ENCODE measurements at regions not wholly inside any gene's neighbourhood (a gene's known extent, or its start where the extent isn't known, plus 50 kb on each side); places are given as distances from the start of the nearest gene placed in this dataset.

DNA sequence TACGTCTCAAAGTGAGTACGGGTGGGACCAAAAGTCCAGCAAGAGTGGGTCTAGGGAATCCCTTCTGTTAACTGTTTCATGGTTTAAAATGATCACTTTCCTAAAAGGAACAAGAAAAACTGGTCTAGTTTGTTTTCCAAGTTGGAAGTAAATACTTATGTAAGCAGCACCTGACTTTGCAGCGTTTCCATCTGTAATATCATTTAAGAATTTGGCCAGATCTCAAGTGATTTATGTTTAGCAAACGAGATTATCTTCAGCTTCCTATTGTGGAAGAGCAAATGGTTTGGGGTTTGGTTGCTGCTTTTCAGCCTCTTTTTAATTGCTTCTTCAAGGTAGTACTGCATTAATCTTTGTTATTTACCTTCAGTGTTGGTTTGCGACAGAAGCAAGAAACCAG, 50.4 kb downstream of the FHIP1A start:
- no peaks in the 10 kb centered on the region for H3K9me3 Mint-ChIP-seq (ENCODE audit: insufficient read depth)
- ATAC-seq (no peak), DNase-seq (no peak)
- H3K36me3 Mint-ChIP-seq (ENCODE audit: low read depth) = no peaks in the 10 kb centered on the region
- no peak overlapping the region for H3K4me3 Mint-ChIP-seq
- POLR2A ChIA-PET = no interaction called here
- CTCF ChIA-PET = no interaction called here
- peaks cover 15% of the 10 kb centered on the region for H3K27me3 Mint-ChIP-seq (ENCODE audit: low read depth)
- no peaks in the 10 kb centered on the region for H3K4me1 Mint-ChIP-seq (ENCODE audit: low read depth)
- H3K27ac Mint-ChIP-seq = no peak overlapping the region

DNA sequence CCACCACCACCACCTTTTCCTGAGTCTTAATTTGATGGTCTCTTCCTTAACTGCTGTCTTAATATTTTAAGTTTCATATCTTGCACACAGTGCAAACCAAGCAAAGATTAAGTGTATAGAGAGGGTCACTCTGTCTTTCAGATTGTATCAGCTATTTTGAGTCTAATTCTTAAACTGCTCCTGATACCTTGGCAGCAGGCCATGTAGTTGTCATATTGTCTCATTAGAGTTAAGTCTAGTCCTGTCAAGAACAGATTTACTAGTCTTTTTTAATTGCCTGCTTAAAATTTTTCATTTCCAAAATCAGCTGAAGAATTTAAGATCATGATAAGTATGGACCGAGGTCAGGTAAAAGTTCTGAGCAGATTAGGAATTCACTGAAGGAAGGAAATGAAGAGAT, 51.5 kb downstream of the FHIP1A start:
- Mint-ChIP-seq H3K27me3 (ENCODE audit: low read depth) (peaks cover 11% of the 10 kb centered on the region), H3K36me3 (ENCODE audit: low read depth) (no peaks in the 10 kb centered on the region), H3K27ac (no peak overlapping the region), H3K4me1 (ENCODE audit: low read depth) (no peaks in the 10 kb centered on the region), H3K4me3 (no peak overlapping the region), H3K9me3 (ENCODE audit: insufficient read depth) (no peaks in the 10 kb centered on the region)
- ChIA-PET POLR2A (no interaction called here), CTCF (no interaction called here)
- DNase-seq = no peak
- ATAC-seq = no peak

DNA sequence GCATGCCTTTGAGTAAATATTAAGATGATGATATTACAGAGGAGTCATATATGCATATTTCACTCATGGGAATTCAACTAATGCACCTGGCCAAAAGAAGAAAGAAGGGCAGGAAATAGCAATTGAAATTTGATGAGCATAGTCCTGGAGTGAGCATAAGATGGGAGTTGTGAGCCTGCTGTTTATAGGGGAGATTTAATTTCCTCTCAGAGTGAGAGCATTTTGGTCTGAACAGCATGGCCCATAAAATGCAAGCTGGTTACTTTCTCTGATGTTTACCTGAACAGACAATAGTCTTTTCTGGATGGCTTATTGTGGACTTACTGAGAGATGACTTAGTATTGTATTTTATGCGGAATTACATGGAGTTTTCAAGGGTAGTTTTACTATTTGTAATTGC, 53.6 kb downstream of the FHIP1A start:
- ATAC-seq (no peak), DNase-seq (no peak)
- CTCF ChIA-PET = no interaction called here
- H3K4me3 Mint-ChIP-seq = no peak overlapping the region
- H3K27ac Mint-ChIP-seq = no peak overlapping the region
- no peaks in the 10 kb centered on the region for H3K36me3 Mint-ChIP-seq (ENCODE audit: low read depth)
- H3K9me3 Mint-ChIP-seq (ENCODE audit: insufficient read depth) = no peaks in the 10 kb centered on the region
- H3K27me3 Mint-ChIP-seq (ENCODE audit: low read depth) = peaks cover 7% of the 10 kb centered on the region
- POLR2A ChIA-PET = no interaction called here
- H3K4me1 Mint-ChIP-seq (ENCODE audit: low read depth) = no peaks in the 10 kb centered on the region

- Mint-ChIP-seq H3K36me3 (ENCODE audit: low read depth) (no peaks in the 10 kb centered on the region), H3K4me1 (ENCODE audit: low read depth) (no peaks in the 10 kb centered on the region), H3K9me3 (ENCODE audit: insufficient read depth) (no peaks in the 10 kb centered on the region), H3K4me3 (no peak overlapping the region), H3K27ac (no peak overlapping the region), H3K27me3 (ENCODE audit: low read depth) (peaks cover 11% of the 10 kb centered on the region)
- no peak for DNase-seq
- ChIA-PET POLR2A (no interaction called here), CTCF (no interaction called here)
- no peak for ATAC-seq
Measured at GRCh38 chr4:151468715-151469696, 60.0 kb downstream of the FHIP1A start.

- peaks cover 11% of the 10 kb centered on the region for H3K27me3 Mint-ChIP-seq (ENCODE audit: low read depth)
- POLR2A ChIA-PET = no interaction called here
- CTCF ChIA-PET = no interaction called here
- no peak overlapping the region for H3K27ac Mint-ChIP-seq
- no peak overlapping the region for H3K4me3 Mint-ChIP-seq
- DNase-seq (no peak), ATAC-seq (no peak)
- H3K9me3 Mint-ChIP-seq (ENCODE audit: insufficient read depth) = no peaks in the 10 kb centered on the region
- no peaks in the 10 kb centered on the region for H3K36me3 Mint-ChIP-seq (ENCODE audit: low read depth)
- H3K4me1 Mint-ChIP-seq (ENCODE audit: low read depth) = no peaks in the 10 kb centered on the region
Measured at GRCh38 chr4:151469970-151470369, 61.0 kb downstream of the FHIP1A start.

DNA sequence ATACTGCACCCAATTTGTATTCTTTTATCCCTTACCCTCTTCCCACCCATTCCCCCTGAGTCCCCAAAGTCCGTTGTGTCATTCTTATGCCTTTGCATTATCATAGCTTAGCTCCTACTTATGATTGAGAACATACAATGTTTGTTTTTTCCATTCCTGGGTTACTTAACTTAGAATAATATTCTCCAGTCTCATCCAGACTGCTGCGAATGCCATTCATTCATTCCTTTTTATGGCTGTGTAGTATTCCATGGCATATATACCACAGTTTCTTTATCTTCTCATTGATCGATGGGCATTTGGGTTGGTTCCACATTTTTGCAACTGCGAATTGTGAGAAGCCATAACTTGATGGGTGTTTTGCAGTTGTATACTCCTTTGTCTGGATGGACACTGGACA, 62.8 kb downstream of the FHIP1A start:
- H3K27ac Mint-ChIP-seq = no peak overlapping the region
- H3K4me3 Mint-ChIP-seq = no peak overlapping the region
- DNase-seq (no peak), ATAC-seq (no peak)
- no peaks in the 10 kb centered on the region for H3K9me3 Mint-ChIP-seq (ENCODE audit: insufficient read depth)
- ChIA-PET POLR2A (no interaction called here), CTCF (no interaction called here)
- no peaks in the 10 kb centered on the region for H3K36me3 Mint-ChIP-seq (ENCODE audit: low read depth)
- H3K4me1 Mint-ChIP-seq (ENCODE audit: low read depth) = no peaks in the 10 kb centered on the region
- peaks cover 14% of the 10 kb centered on the region for H3K27me3 Mint-ChIP-seq (ENCODE audit: low read depth)

GRCh38 chr4:151472297-151472696, 63.3 kb downstream of the FHIP1A start:
- peaks cover 14% of the 10 kb centered on the region for H3K27me3 Mint-ChIP-seq (ENCODE audit: low read depth)
- H3K4me1 Mint-ChIP-seq (ENCODE audit: low read depth) = no peaks in the 10 kb centered on the region
- DNase-seq (no peak), ATAC-seq (no peak)
- POLR2A ChIA-PET = no interaction called here
- H3K27ac Mint-ChIP-seq = no peak overlapping the region
- no peak overlapping the region for H3K4me3 Mint-ChIP-seq
- H3K9me3 Mint-ChIP-seq (ENCODE audit: insufficient read depth) = no peaks in the 10 kb centered on the region
- CTCF ChIA-PET = no interaction called here
- H3K36me3 Mint-ChIP-seq (ENCODE audit: low read depth) = no peaks in the 10 kb centered on the region

- no peaks in the 10 kb centered on the region for H3K4me1 Mint-ChIP-seq (ENCODE audit: low read depth)
- H3K27ac Mint-ChIP-seq = no peak overlapping the region
- H3K27me3 Mint-ChIP-seq (ENCODE audit: low read depth) = peaks cover 14% of the 10 kb centered on the region
- H3K4me3 Mint-ChIP-seq = no peak overlapping the region
- DNase-seq = no peak
- no peaks in the 10 kb centered on the region for H3K9me3 Mint-ChIP-seq (ENCODE audit: insufficient read depth)
- ATAC-seq = no peak
- no peaks in the 10 kb centered on the region for H3K36me3 Mint-ChIP-seq (ENCODE audit: low read depth)
- ChIA-PET CTCF (no interaction called here), POLR2A (no interaction called here)
Measured at GRCh38 chr4:151472711-151473110, 63.7 kb downstream of the FHIP1A start.

DNA sequence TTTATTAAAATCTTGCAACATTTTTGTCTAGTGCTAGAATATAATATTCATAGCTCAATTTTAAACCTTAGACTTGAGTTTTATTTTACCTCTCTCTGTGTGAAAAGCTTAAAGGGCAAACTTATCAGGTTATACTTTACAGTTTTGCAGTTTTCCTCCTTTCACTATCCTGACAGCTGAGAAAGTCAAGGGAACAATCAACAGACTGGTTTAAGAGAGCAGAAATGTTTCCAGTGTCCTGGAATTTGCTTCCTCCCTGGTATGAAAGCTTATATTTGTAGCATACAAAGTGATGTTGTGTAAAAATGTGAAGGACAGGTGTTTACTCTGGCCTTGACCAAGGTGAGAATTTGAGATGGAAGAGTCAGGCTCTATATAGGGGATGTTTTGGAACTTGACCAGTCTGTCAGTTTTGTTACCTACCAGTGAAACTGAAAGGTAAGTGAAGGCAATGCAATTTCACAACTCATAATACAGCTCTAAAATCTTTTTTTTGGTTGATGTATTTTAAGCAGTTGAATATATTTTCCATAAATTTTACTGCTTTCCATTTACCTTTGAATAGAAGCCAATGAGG, 64.6 kb downstream of the FHIP1A start:
- Mint-ChIP-seq H3K27me3 (ENCODE audit: low read depth) (peaks cover 14% of the 10 kb centered on the region), H3K36me3 (ENCODE audit: low read depth) (no peaks in the 10 kb centered on the region), H3K9me3 (ENCODE audit: insufficient read depth) (no peaks in the 10 kb centered on the region), H3K4me3 (no peak overlapping the region), H3K27ac (no peak overlapping the region), H3K4me1 (ENCODE audit: low read depth) (no peaks in the 10 kb centered on the region)
- ChIA-PET CTCF (no interaction called here), POLR2A (no interaction called here)
- ATAC-seq (no peak), DNase-seq (no peak)

DNA sequence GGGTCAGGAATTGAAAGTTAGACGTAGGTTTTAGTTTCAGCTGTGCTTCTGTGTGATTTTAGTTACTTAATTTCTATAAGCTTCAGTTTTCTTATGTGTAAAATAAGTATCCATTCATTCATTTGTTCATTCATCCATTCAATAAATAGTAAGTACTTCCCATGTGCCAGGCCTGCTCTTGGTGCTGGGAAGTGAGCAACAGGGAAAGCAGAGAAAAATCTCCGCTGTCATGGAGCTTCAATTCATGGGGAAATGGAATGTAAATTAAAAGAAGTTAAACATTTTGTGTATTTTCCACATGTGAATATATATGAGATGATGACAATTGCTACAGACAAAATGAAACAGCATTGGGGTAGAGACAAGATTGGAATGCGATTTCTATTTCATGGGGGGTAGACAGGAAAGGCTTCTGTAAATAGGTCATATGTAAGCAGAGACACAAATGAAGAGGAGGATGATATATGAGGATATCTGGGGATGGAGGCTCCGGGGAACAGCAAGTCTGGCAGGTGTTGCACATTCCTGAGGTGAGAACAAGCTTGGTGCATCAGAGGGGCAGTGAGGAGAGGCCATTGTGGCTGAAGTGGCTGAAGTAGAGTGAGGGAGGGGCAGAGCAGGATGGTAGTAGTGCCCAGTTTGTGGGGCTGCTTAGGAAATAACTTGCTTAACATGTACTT, 66.2 kb downstream of the FHIP1A start:
- ATAC-seq = no peak
- DNase-seq = no peak
- H3K27ac Mint-ChIP-seq = no peak overlapping the region
- no peaks in the 10 kb centered on the region for H3K36me3 Mint-ChIP-seq (ENCODE audit: low read depth)
- CTCF ChIA-PET = interaction anchor here (0.7 kb wide), 1 partner anchor 66 kb away, joined by 3 read pairs; no protein-coding TSS in a partner anchor
- peaks cover 14% of the 10 kb centered on the region for H3K27me3 Mint-ChIP-seq (ENCODE audit: low read depth)
- H3K9me3 Mint-ChIP-seq (ENCODE audit: insufficient read depth) = no peaks in the 10 kb centered on the region
- POLR2A ChIA-PET = no interaction called here
- H3K4me1 Mint-ChIP-seq (ENCODE audit: low read depth) = no peaks in the 10 kb centered on the region
- H3K4me3 Mint-ChIP-seq = no peak overlapping the region

DNA sequence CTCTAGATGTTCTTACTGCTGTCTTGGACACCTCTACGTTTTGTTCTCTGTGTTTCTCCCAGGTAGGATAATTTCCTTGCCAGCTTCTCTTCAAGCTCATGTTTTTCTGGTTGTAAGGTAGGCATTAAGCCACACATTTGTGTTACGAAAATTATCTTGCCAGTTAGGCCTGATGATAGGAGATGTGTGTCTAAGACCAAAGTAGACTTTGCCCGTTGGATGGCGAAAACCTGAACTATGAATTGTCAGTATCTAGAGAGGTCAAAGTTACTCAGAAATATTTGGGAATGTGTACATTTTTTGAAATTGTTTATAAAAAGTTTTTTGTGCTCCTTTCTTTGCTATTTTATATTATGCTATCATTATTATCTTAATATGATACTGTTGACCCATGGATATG, 72.8 kb downstream of the FHIP1A start:
- no peaks in the 10 kb centered on the region for H3K36me3 Mint-ChIP-seq (ENCODE audit: low read depth)
- H3K4me3 Mint-ChIP-seq = no peak overlapping the region
- H3K4me1 Mint-ChIP-seq (ENCODE audit: low read depth) = no peaks in the 10 kb centered on the region
- H3K27ac Mint-ChIP-seq = no peak overlapping the region
- ChIA-PET POLR2A (no interaction called here), CTCF (no interaction called here)
- H3K27me3 Mint-ChIP-seq (ENCODE audit: low read depth) = peaks cover 8% of the 10 kb centered on the region
- no peak for DNase-seq
- H3K9me3 Mint-ChIP-seq (ENCODE audit: insufficient read depth) = no peaks in the 10 kb centered on the region
- ATAC-seq = no peak

DNA sequence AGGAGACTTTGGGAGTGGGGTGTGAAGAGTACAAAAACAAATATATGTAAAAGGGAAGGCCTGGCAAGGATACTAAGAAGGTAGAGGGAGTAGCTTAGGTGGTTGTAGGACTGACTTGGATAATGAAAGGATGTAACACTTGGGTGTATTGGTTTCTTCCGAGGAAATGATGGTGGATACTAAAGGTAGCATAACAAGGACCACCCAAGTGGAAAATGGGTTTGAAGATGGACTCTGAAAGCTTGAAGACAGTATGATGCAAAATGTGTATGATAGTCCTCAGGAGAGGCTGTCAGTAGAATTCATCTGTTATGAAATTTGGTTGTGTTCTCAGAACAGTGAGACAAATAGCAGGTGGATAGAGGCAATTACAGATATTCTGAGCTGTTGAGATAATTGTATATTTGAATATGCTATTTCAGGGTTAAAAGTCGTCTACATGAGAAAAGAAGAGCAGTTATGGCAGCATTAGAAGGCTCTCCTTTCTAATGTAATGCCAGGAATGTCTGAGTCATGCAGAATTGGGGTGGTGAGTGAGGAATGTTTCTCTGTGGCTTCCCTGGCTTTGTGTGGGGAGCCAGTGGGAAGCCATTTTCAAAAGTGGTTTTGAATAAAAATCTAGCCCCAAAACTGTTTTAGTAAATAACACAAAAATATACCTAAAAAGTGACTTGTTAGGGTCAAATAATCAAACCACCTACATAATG, 75.6 kb downstream of the FHIP1A start:
- DNase-seq = no peak
- H3K27ac Mint-ChIP-seq = no peak overlapping the region
- no peaks in the 10 kb centered on the region for H3K9me3 Mint-ChIP-seq (ENCODE audit: insufficient read depth)
- no peak for ATAC-seq
- H3K36me3 Mint-ChIP-seq (ENCODE audit: low read depth) = no peaks in the 10 kb centered on the region
- CTCF ChIA-PET = no interaction called here
- peaks cover 11% of the 10 kb centered on the region for H3K27me3 Mint-ChIP-seq (ENCODE audit: low read depth)
- no peaks in the 10 kb centered on the region for H3K4me1 Mint-ChIP-seq (ENCODE audit: low read depth)
- H3K4me3 Mint-ChIP-seq = no peak overlapping the region
- POLR2A ChIA-PET = no interaction called here
